Mesendoderm (in vitro differentiated cells): ENCODE measurements at regions not wholly inside any gene's neighbourhood (a gene's known extent, or its start where the extent isn't known, plus 50 kb on each side); places are given as distances from the start of the nearest gene placed in this dataset.

Experiments
- DNase-seq: peaks from one replicate; pipeline ENCODE4 v3.0.0; 2013
- H2AK5ac ChIP-seq: 2 replicates; pipeline ENCODE4 v1.6.1; 2013; ENCODE audit warnings: low read length, inconsistent platforms
- H2BK120ac ChIP-seq: 2 replicates; pipeline ENCODE4 v1.6.1; 2013; ENCODE audit warnings: low read depth, mild to moderate bottlenecking, low read length, moderate library complexity, mixed read lengths
- H2BK15ac ChIP-seq: replicated peaks from 2 replicates; pipeline ENCODE4 v1.6.1; 2013; ENCODE audit warnings: low read depth, mild to moderate bottlenecking, moderate library complexity
- H2BK5ac ChIP-seq: 2 replicates; pipeline ENCODE4 v1.6.1; 2013; ENCODE audit warnings: low read length, inconsistent platforms
- H3K18ac ChIP-seq: 2 replicates; pipeline ENCODE4 v1.6.1; 2013; ENCODE audit warnings: mild to moderate bottlenecking, low read length, mixed read lengths
- H3K23ac ChIP-seq: one replicate; pipeline ENCODE4 v1.6.1; 2013; ENCODE audit warnings: low read length
- H3K27ac ChIP-seq: 2 replicates; pipeline ENCODE4 v1.5.1; 2013; ENCODE audit warnings: low read depth, mild to moderate bottlenecking, inconsistent platforms, low read length, moderate library complexity
- H3K27me3 ChIP-seq: 2 replicates; pipeline ENCODE4 v1.6.1; 2013; ENCODE audit warnings: low read length, control low read depth, mild to moderate bottlenecking, inconsistent platforms; ENCODE audit not compliant: insufficient read depth, poor library complexity
- H3K36me3 ChIP-seq: 2 replicates; pipeline ENCODE4 v1.6.1; 2013; ENCODE audit warnings: low read length, inconsistent platforms; ENCODE audit not compliant: control insufficient read depth, insufficient read depth
- H3K4ac ChIP-seq: one replicate; pipeline ENCODE4 v1.6.1; 2013; ENCODE audit warnings: low read depth, mild to moderate bottlenecking, low read length, moderate library complexity
- H3K4me1 ChIP-seq: 2 replicates; pipeline ENCODE4 v1.6.1; 2013; ENCODE audit warnings: low read depth, low read length, inconsistent platforms; ENCODE audit not compliant: control insufficient read depth
- H3K4me2 ChIP-seq: 2 replicates; pipeline ENCODE4 v1.6.1; 2013; ENCODE audit warnings: low read length
- H3K4me3 ChIP-seq: 2 replicates; pipeline ENCODE4 v1.5.1; 2013; ENCODE audit warnings: mild to moderate bottlenecking, low read length
- H3K56ac ChIP-seq: one replicate; pipeline ENCODE4 v1.6.1; 2013; ENCODE audit warnings: low read length
- H3K79me1 ChIP-seq: 2 replicates; pipeline ENCODE4 v1.6.1; 2013; ENCODE audit warnings: low read length, inconsistent platforms
- H3K79me2 ChIP-seq: 2 replicates; pipeline ENCODE4 v1.6.1; 2013; ENCODE audit warnings: mild to moderate bottlenecking, low read length; ENCODE audit not compliant: control insufficient read depth, insufficient read depth
- H3K9ac ChIP-seq: 2 replicates; pipeline ENCODE4 v1.6.1; 2013; ENCODE audit warnings: low read length, inconsistent platforms
- H4K5ac ChIP-seq: one replicate; pipeline ENCODE4 v1.6.1; 2013; ENCODE audit warnings: low read length
- H4K8ac ChIP-seq: one replicate; pipeline ENCODE4 v1.6.1; 2013; ENCODE audit warnings: low read depth, mild to moderate bottlenecking, control low read depth, low read length, moderate library complexity
- WGBS: extraction: QIAGEN DNeasy Blood & Tissue Kit; methylation state at CpG from one replicate; pipeline ENCODE4 v1.1.7; 2013; ENCODE audit warnings: low lambda C conversion rate, missing lambda C conversion rate; ENCODE audit not compliant: insufficient coverage; ENCODE audit errors: extremely low coverage; 5-methylcytosine and 5-hydroxymethylcytosine counted together

- Histone ChIP-seq H3K4me2 (no peak overlapping the region), H3K18ac (no peak overlapping the region), H3K27me3 (no peaks in the 10 kb centered on the region), H3K4me3 (no peak overlapping the region), H3K4me1 (no peaks in the 10 kb centered on the region), H2BK5ac (no peak overlapping the region), H2BK15ac (no peak overlapping the region), H3K27ac (no peak overlapping the region), H3K4ac (no peak overlapping the region), H4K8ac (no peak overlapping the region), H3K79me1 (no peaks in the 10 kb centered on the region), H3K9ac (no peak overlapping the region), H3K23ac (no peak overlapping the region), H4K5ac (no peak overlapping the region), H3K79me2 (no peaks in the 10 kb centered on the region), H2BK120ac (no peak overlapping the region), H3K56ac (no peak overlapping the region), H2AK5ac (no peak overlapping the region), H3K36me3 (no peaks in the 10 kb centered on the region)
- DNase-seq: no peak
- no CpG with 5 or more reads among the region's 29 CpGs for WGBS
These were observed 508.1 kb upstream of the CHAC2 start for GRCh38 chr2:53259395-53260009.

DNA sequence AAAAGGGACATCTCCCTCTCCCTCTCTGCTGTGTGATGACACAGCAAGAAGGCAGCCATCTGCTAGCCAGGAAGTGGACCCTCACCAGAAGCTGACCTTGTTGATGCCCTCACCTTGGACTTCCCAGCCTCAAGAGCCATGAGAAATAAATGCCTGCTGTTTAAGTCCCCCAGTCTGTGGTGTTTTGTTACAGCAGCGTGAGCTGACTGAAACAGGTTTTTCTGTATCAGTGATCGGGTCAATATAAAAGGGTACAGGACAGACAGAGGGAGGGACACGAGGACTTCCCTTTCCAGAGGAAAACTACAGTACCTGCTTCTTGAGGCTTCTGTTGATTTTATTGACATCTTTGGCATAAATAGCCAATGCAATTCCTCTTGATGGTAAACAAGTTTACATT, 510.3 kb upstream of the CHAC2 start:
- no peak overlapping the region for H3K56ac ChIP-seq
- no peak overlapping the region for H3K4me2 ChIP-seq
- no peak for DNase-seq
- no peak overlapping the region for H2BK5ac ChIP-seq
- H2AK5ac ChIP-seq: no peak overlapping the region
- no CpG with 5 or more reads among the region's 3 CpGs for WGBS
- H2BK15ac ChIP-seq: no peak overlapping the region
- H2BK120ac ChIP-seq: no peak overlapping the region
- H3K4me1 ChIP-seq: no peaks in the 10 kb centered on the region
- H3K79me1 ChIP-seq: no peaks in the 10 kb centered on the region
- H3K27ac ChIP-seq: no peak overlapping the region
- H3K4me3 ChIP-seq: no peak overlapping the region
- H3K79me2 ChIP-seq: no peaks in the 10 kb centered on the region
- H4K8ac ChIP-seq: no peak overlapping the region
- no peak overlapping the region for H3K18ac ChIP-seq
- no peak overlapping the region for H4K5ac ChIP-seq
- H3K4ac ChIP-seq: no peak overlapping the region
- H3K27me3 ChIP-seq: no peaks in the 10 kb centered on the region
- H3K23ac ChIP-seq: no peak overlapping the region
- no peaks in the 10 kb centered on the region for H3K36me3 ChIP-seq
- no peak overlapping the region for H3K9ac ChIP-seq

GRCh38 chr2:53253244-53253643, 514.4 kb upstream of the CHAC2 start:
- Histone ChIP-seq H3K4ac (no peak overlapping the region), H3K36me3 (no peaks in the 10 kb centered on the region)
- no CpG with 5 or more reads among the region's 2 CpGs for WGBS

GRCh38 chr2:53252115-53252514, 515.5 kb upstream of the CHAC2 start:
- Histone ChIP-seq H3K79me1 (no peaks in the 10 kb centered on the region), H2AK5ac (no peak overlapping the region), H3K9ac (no peak overlapping the region), H3K4me2 (no peak overlapping the region), H3K27me3 (no peaks in the 10 kb centered on the region), H4K8ac (no peak overlapping the region), H2BK15ac (no peak overlapping the region), H3K4me3 (no peak overlapping the region), H2BK5ac (no peak overlapping the region), H2BK120ac (no peak overlapping the region), H3K18ac (no peak overlapping the region), H3K56ac (no peak overlapping the region), H3K4me1 (no peaks in the 10 kb centered on the region), H3K4ac (no peak overlapping the region), H3K79me2 (no peaks in the 10 kb centered on the region), H3K27ac (no peak overlapping the region), H3K23ac (no peak overlapping the region), H4K5ac (no peak overlapping the region), H3K36me3 (no peaks in the 10 kb centered on the region)
- DNase-seq: no peak
- no CpG with 5 or more reads among the region's 1 CpG for WGBS

More at GRCh38 chr2:53253244-53253643, 514.4 kb upstream of the CHAC2 start:
- Histone ChIP-seq H3K4me2 (no peak overlapping the region), H3K79me2 (no peaks in the 10 kb centered on the region), H3K4me3 (no peak overlapping the region), H3K56ac (no peak overlapping the region), H2AK5ac (no peak overlapping the region), H3K27me3 (no peaks in the 10 kb centered on the region), H3K9ac (no peak overlapping the region), H2BK5ac (no peak overlapping the region), H4K5ac (no peak overlapping the region), H3K23ac (no peak overlapping the region), H2BK15ac (no peak overlapping the region), H4K8ac (no peak overlapping the region), H3K4me1 (no peaks in the 10 kb centered on the region), H3K79me1 (no peaks in the 10 kb centered on the region), H3K18ac (no peak overlapping the region), H2BK120ac (no peak overlapping the region), H3K27ac (no peak overlapping the region)
- no peak for DNase-seq

- no peak overlapping the region for H3K9ac ChIP-seq
- H3K4me3 ChIP-seq: no peak overlapping the region
- no peak overlapping the region for H2AK5ac ChIP-seq
- no peak overlapping the region for H3K4me2 ChIP-seq
- no peak overlapping the region for H2BK15ac ChIP-seq
- H3K4me1 ChIP-seq: no peaks in the 10 kb centered on the region
- H3K23ac ChIP-seq: no peak overlapping the region
- no peaks in the 10 kb centered on the region for H3K36me3 ChIP-seq
- H3K56ac ChIP-seq: no peak overlapping the region
- H4K5ac ChIP-seq: no peak overlapping the region
- no CpG with 5 or more reads among the region's 6 CpGs for WGBS
- H3K27ac ChIP-seq: no peak overlapping the region
- no peak overlapping the region for H3K18ac ChIP-seq
- no peak overlapping the region for H2BK5ac ChIP-seq
- no peaks in the 10 kb centered on the region for H3K27me3 ChIP-seq
- no peak overlapping the region for H2BK120ac ChIP-seq
- DNase-seq: no peak
- no peak overlapping the region for H3K4ac ChIP-seq
- H4K8ac ChIP-seq: no peak overlapping the region
- H3K79me2 ChIP-seq: no peaks in the 10 kb centered on the region
- H3K79me1 ChIP-seq: no peaks in the 10 kb centered on the region
These were observed 519.5 kb upstream of the CHAC2 start for GRCh38 chr2:53247956-53248735.

- Histone ChIP-seq H4K8ac (no peak overlapping the region), H2BK120ac (no peak overlapping the region), H3K18ac (no peak overlapping the region), H2AK5ac (no peak overlapping the region), H3K9ac (no peak overlapping the region), H3K4me3 (no peak overlapping the region), H4K5ac (no peak overlapping the region), H3K4me2 (no peak overlapping the region), H2BK15ac (no peak overlapping the region), H3K4ac (no peak overlapping the region), H3K79me1 (no peaks in the 10 kb centered on the region), H2BK5ac (no peak overlapping the region), H3K36me3 (no peaks in the 10 kb centered on the region), H3K4me1 (no peaks in the 10 kb centered on the region), H3K27ac (no peak overlapping the region), H3K27me3 (no peaks in the 10 kb centered on the region), H3K56ac (no peak overlapping the region), H3K79me2 (no peaks in the 10 kb centered on the region), H3K23ac (no peak overlapping the region)
- DNase-seq: no peak
These were observed 524.2 kb upstream of the CHAC2 start for GRCh38 chr2:53243430-53243829.
